K562 (cell line): ENCODE measurements at regions not wholly inside any gene's neighbourhood (a gene's known extent, or its start where the extent isn't known, plus 50 kb on each side); places are given as distances from the start of the nearest gene placed in this dataset.

Source experiments
- CTCF ChIP-seq, 3 experiments: IDR thresholded peaks in 2 of 3; conservative IDR thresholded peaks in 1 of 3; 2 replicates each; pipeline ENCODE4 v1.5.1; 2011 to 2012; ENCODE audit warnings: low read length in 3 of 3, mild to moderate bottlenecking in 3 of 3, control low read depth in 2 of 3, improper control_type of control experiment in 1 of 3, inconsistent platforms in 1 of 3, low read depth in 1 of 3, mixed read lengths in 1 of 3, moderate library complexity in 1 of 3; ENCODE audit not compliant: insufficient read depth in 2 of 3
- HIVEP1 ChIP-seq: fragments of 250-450 bp; sonication (Bioruptor Pico); IDR thresholded peaks from 2 replicates; pipeline ENCODE4 v1.4.0; 2020; ENCODE audit warnings: mild to moderate bottlenecking
- MNT ChIP-seq, 2 experiments: fragments of 450-650 bp; conservative IDR thresholded peaks; 2 replicates each; pipeline ENCODE4 v1.6.1; 2017; ENCODE audit warnings: mild to moderate bottlenecking in 2 of 2, moderate library complexity in 2 of 2
- PHF8 ChIP-seq: fragments of 200-600 bp; sonication (generic); IDR thresholded peaks from 2 replicates; pipeline ENCODE4 v1.6.1; 2012; ENCODE audit warnings: mixed run types, mild to moderate bottlenecking, inconsistent platforms, low read length, moderate library complexity, borderline replicate concordance
- POLR2A ChIP-seq: fragments of 450-650 bp; conservative IDR thresholded peaks from 2 replicates; pipeline ENCODE4 v1.6.1; 2016
- TF ChIP-seq, protein P1 (sequence below): sonication (generic); formaldehyde crosslinking; IDR thresholded peaks from 2 replicates; pipeline ENCODE4 v1.8.1; 2023; ENCODE audit warnings: mild to moderate bottlenecking, missing genetic modification reagents
- TF ChIP-seq, protein P2 (sequence below): fragments of 250-450 bp; sonication (Bioruptor Pico); IDR thresholded peaks from 2 replicates; pipeline ENCODE4 v1.8.0; 2021; ENCODE audit warnings: moderate library complexity, mild to moderate bottlenecking, inconsistent platforms

GRCh38 chr4:44961001-44961755 lies 234.8 kb upstream of the GNPDA2 start:
- TF ChIP-seq MNT (conservative IDR thresholded peaks at IDR 0.05) (no peak), CTCF (IDR thresholded peaks at IDR 0.05 in 2 of 3, conservative IDR thresholded peaks at IDR 0.05 in 1 of 3; ENCODE audit: insufficient read depth in 2 of 3, low read depth in 1 of 3, low read length in 3 of 3) (no peak), HIVEP1 (no peak), POLR2A (no peak), PHF8 (no peak)
- TF ChIP-seq, protein P1, sequence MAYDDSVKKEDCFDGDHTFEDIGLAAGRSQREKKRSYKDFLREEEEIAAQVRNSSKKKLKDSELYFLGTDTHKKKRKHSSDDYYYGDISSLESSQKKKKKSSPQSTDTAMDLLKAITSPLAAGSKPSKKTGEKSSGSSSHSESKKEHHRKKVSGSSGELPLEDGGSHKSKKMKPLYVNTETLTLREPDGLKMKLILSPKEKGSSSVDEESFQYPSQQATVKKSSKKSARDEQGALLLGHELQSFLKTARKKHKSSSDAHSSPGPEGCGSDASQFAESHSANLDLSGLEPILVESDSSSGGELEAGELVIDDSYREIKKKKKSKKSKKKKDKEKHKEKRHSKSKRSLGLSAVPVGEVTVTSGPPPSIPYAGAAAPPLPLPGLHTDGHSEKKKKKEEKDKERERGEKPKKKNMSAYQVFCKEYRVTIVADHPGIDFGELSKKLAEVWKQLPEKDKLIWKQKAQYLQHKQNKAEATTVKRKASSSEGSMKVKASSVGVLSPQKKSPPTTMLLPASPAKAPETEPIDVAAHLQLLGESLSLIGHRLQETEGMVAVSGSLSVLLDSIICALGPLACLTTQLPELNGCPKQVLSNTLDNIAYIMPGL: no peak
- TF ChIP-seq, protein P2, sequence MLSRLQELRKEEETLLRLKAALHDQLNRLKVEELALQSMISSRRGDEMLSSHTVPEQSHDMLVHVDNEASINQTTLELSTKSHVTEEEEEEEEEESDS: no peak
